K562 (cell line): ENCODE measurements at regions not wholly inside any gene's neighbourhood (a gene's known extent, or its start where the extent isn't known, plus 50 kb on each side); places are given as distances from the start of the nearest gene placed in this dataset.

Source experiments
- ATAC-seq: fragments of 200-7000 bp; cut with Tn5 transposase; 3 replicates; pipeline ENCODE4 v1.9.1; 2020; ENCODE audit warnings: moderate library complexity
- BruUV-seq: library from RNA; stranded (reverse); fragments of 400-500 nt; replicated peaks from 2 replicates; lab custom pipeline; 2021; lab: Mats Ljungman, UMichigan
- CTCF ChIA-PET: fragments of 300-600 bp; formaldehyde crosslinking; extraction: SDS; loops from one replicate; lab custom pipeline; 2021; ENCODE audit warnings: low intra/inter-chr PET ratio; lab: Yijun Ruan, JAX
- POLR2A ChIA-PET: fragments of 300-600, 350-650 bp; sonication (Branson Sonifier 250); formaldehyde crosslinking; extraction: SDS; loops from one replicate; lab custom pipeline; 2021; ENCODE audit warnings: antibody characterized with exemption, inconsistent platforms; lab: Yijun Ruan, JAX
- DNase-seq, 4 experiments: peaks; one replicate each; pipeline versions ENCODE4 v3.0.0 to v3.0.0-alpha.2; 2011 to 2018; ENCODE audit warnings: low spot score in 3 of 4, mixed read lengths in 3 of 4; ENCODE audit errors: extremely low read depth in 1 of 4
- FAIRE-seq: peaks from 2 replicates; lab custom pipeline; 2011; peaks lifted over from hg19 to GRCh38; lab: Jason Lieb, UNC
- H2AFZ ChIP-seq: 2 replicates; pipeline ENCODE4 v1.6.0; 2011; ENCODE audit warnings: low read depth, low read length, control low read depth, inconsistent platforms
- H3K27ac ChIP-seq: fragments of 200-600 bp; 3 replicates; pipeline ENCODE4 v1.8.0; 2011; ENCODE audit warnings: low read depth, mild to moderate bottlenecking, control low read depth, inconsistent platforms, low read length, moderate library complexity, mixed read lengths; ENCODE audit errors: extremely low read depth
- H3K27me3 ChIP-seq, 2 experiments: fragments of 300-600 bp in 1 of 2; 2 replicates in 1 of 2; 3 replicates in 1 of 2; pipeline versions ENCODE4 v1.6.0 to v1.8.0; 2011; ENCODE audit warnings: inconsistent platforms in 2 of 2, low read length in 2 of 2, mild to moderate bottlenecking in 1 of 2, mixed read lengths in 1 of 2, moderate library complexity in 1 of 2; ENCODE audit not compliant: control insufficient read depth in 2 of 2, insufficient read depth in 2 of 2
- H3K36me3 ChIP-seq: fragments of 300-600 bp; 3 replicates; pipeline ENCODE4 v1.8.0; 2011; ENCODE audit warnings: mild to moderate bottlenecking, low read length, inconsistent platforms; ENCODE audit not compliant: control insufficient read depth, insufficient read depth
- H3K4me1 ChIP-seq, 2 experiments: fragments of 200-600 bp in 1 of 2; replicated peaks in 1 of 2; 2 replicates in 1 of 2; 3 replicates in 1 of 2; pipeline versions ENCODE4 v1.5.1 to v1.8.0; 2011; ENCODE audit warnings: inconsistent platforms in 2 of 2, low read length in 2 of 2, mild to moderate bottlenecking in 1 of 2, mixed read lengths in 1 of 2, moderate library complexity in 1 of 2; ENCODE audit not compliant: control insufficient read depth in 2 of 2, insufficient read depth in 2 of 2
- H3K4me2 ChIP-seq: 2 replicates; pipeline ENCODE4 v1.6.1; 2011; ENCODE audit warnings: low read length, control low read depth, inconsistent platforms, mixed read lengths; ENCODE audit not compliant: insufficient read depth
- H3K4me3 ChIP-seq: fragments of 200-600 bp; sonication (generic), shearing (Covaris generic); 2 replicates; pipeline ENCODE4 v1.5.1; 2016; ENCODE audit warnings: control low read depth, inconsistent platforms
- H3K79me2 ChIP-seq: fragments of 200-600 bp; 3 replicates; pipeline ENCODE4 v1.8.0; 2011; ENCODE audit warnings: low read length, inconsistent platforms; ENCODE audit not compliant: control insufficient read depth, insufficient read depth
- H3K9ac ChIP-seq, 2 experiments: 2 replicates each; pipeline versions ENCODE4 v1.6.0 to v1.6.1; 2011; ENCODE audit warnings: low read depth in 2 of 2, low read length in 2 of 2, control low read depth in 1 of 2, inconsistent platforms in 1 of 2, mild to moderate bottlenecking in 1 of 2, mixed read lengths in 1 of 2; ENCODE audit not compliant: insufficient read depth in 1 of 2
- H3K9me1 ChIP-seq: one replicate; pipeline ENCODE4 v1.6.0; 2011; ENCODE audit warnings: inconsistent platforms, mild to moderate bottlenecking, low read length, moderate library complexity; ENCODE audit not compliant: control insufficient read depth, insufficient read depth
- H3K9me3 ChIP-seq: replicated peaks from 2 replicates; pipeline ENCODE4 v1.5.1; 2011; ENCODE audit warnings: low read depth, low read length, inconsistent platforms; ENCODE audit not compliant: control insufficient read depth, insufficient read depth
- H4K20me1 ChIP-seq: replicated peaks from 2 replicates; pipeline ENCODE4 v1.6.1; 2011; ENCODE audit warnings: low read length, inconsistent platforms, mixed read lengths; ENCODE audit not compliant: control insufficient read depth, insufficient read depth
- BCOR ChIP-seq: fragments of 450-650 bp; IDR thresholded peaks from 2 replicates; pipeline ENCODE4 v1.6.1; 2016
- BHLHE40 ChIP-seq: IDR thresholded peaks from 2 replicates; pipeline ENCODE4 v1.6.1; 2011; ENCODE audit warnings: low read length, improper control_type of control experiment
- CTCF ChIP-seq, 3 experiments: IDR thresholded peaks in 2 of 3; conservative IDR thresholded peaks in 1 of 3; 2 replicates each; pipeline ENCODE4 v1.5.1; 2011 to 2012; ENCODE audit warnings: low read length in 3 of 3, mild to moderate bottlenecking in 3 of 3, control low read depth in 2 of 3, improper control_type of control experiment in 1 of 3, inconsistent platforms in 1 of 3, low read depth in 1 of 3, mixed read lengths in 1 of 3, moderate library complexity in 1 of 3; ENCODE audit not compliant: insufficient read depth in 2 of 3
- GABPA ChIP-seq: fragments of 200-800 bp; sonication (Bioruptor generic); conservative IDR thresholded peaks from 2 replicates; pipeline ENCODE4 v1.6.1; 2016; ENCODE audit warnings: low read depth, missing genetic modification characterization, missing compliant biosample characterization
- SMAD3 ChIP-seq: fragments of 450-650 bp; formaldehyde crosslinking; conservative IDR thresholded peaks from 2 replicates; pipeline ENCODE4 v1.4.0; 2020; ENCODE audit warnings: mild to moderate bottlenecking
- ZNF785 ChIP-seq: fragments of 250-450 bp; sonication (Bioruptor Pico); IDR thresholded peaks from 2 replicates; pipeline ENCODE4 v1.4.0; 2020; ENCODE audit warnings: mild to moderate bottlenecking
- whole genome bisulfite sequencing: fragments of 100-300 bp; shearing (Covaris generic); methylation state at CpG from one replicate; pipeline ENCODE4 v1.1.6; 2016; ENCODE audit warnings: low coverage, mixed read lengths; ENCODE audit not compliant: insufficient coverage; ENCODE audit errors: missing lambda C conversion rate; 5-methylcytosine and 5-hydroxymethylcytosine counted together
- in situ Hi-C: fragments of 300-500 bp; cut with MboI; formaldehyde crosslinking; loops from 4 replicates; pipeline ENCODE4 v1.15.0; 2018; ENCODE audit warnings: inconsistent platforms, mixed read lengths
- intact Hi-C: fragments of 100-400 bp; cut with micrococcal nuclease; formaldehyde crosslinking; loops from 2 replicates; pipeline ENCODE4 v1.14.2; 2022

GRCh38 chrX:1935805-1936204, 320.9 kb downstream of the ASMT start:
- Histone ChIP-seq H3K27me3 (no peaks in the 10 kb centered on the region; a peak in 1 of 5 replicates), H3K4me1 (no peaks in the 10 kb centered on the region), H3K9ac (no peak overlapping the region), H3K9me3 (no peaks in the 10 kb centered on the region), H3K9me1 (no peaks in the 10 kb centered on the region), H3K27ac (no peak overlapping the region), H3K4me2 (no peak overlapping the region), H3K4me3 (no peak overlapping the region), H3K79me2 (no peaks in the 10 kb centered on the region), H4K20me1 (no peaks in the 10 kb centered on the region), H3K36me3 (no peaks in the 10 kb centered on the region), H2AFZ (no peak overlapping the region)
- CTCF ChIA-PET: no interaction called here
- WGBS: 0% methylated on average over 4 of the region's 4 CpGs
- in situ Hi-C loops (loop anchor here (25.0 kb wide), 2 partner anchors 326 to 676 kb away; no protein-coding TSS in a partner anchor), intact Hi-C loops (no loop called here)
- DNase-seq (no peak), ATAC-seq (no peak), FAIRE-seq (no peak)
- POLR2A ChIA-PET: no interaction called here
- no peak for TF ChIP-seq BHLHE40
- TF ChIP-seq GABPA (tag): no peak
- TF ChIP-seq SMAD3 (CRISPR knock-in tag): no peak
- TF ChIP-seq CTCF (IDR thresholded peaks at IDR 0.05 in 2 of 3, conservative IDR thresholded peaks at IDR 0.05 in 1 of 3; ENCODE audit: insufficient read depth in 2 of 3, low read depth in 1 of 3, low read length in 3 of 3): peak in 1 of 3 experiments; percentile 19; a peak in 1 of 6 replicates
- TF ChIP-seq ZNF785 (CRISPR knock-in tag): no peak
- no peak for TF ChIP-seq BCOR
- no TSS peak for BruUV-seq
